ENCODE measurements at regions not wholly inside any gene's neighbourhood (a gene's known extent, or its start where the extent isn't known, plus 50 kb on each side); places are given as distances from the start of the nearest gene placed in this dataset.

DNA sequence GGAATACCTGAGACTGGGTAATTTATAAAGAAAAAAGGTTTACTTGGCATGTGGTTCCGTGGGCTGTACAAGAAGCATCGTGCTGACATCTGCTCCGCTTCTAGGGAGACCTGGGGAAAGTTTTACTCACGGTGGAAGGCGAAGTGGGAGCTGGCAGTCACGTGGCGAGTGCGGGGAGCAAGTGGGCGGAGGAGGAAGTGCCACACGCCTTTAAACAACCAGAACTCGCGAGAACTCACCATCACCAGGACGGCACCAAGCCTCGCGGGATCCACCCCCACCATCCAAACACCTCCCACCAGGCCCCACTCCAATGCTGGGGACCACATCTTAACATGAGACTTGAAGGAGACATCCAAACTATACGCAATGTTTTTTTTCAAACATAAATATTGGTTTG lies 406.2 kb upstream of the IRX4 start:
- TF ChIP-seq, protein P1, sequence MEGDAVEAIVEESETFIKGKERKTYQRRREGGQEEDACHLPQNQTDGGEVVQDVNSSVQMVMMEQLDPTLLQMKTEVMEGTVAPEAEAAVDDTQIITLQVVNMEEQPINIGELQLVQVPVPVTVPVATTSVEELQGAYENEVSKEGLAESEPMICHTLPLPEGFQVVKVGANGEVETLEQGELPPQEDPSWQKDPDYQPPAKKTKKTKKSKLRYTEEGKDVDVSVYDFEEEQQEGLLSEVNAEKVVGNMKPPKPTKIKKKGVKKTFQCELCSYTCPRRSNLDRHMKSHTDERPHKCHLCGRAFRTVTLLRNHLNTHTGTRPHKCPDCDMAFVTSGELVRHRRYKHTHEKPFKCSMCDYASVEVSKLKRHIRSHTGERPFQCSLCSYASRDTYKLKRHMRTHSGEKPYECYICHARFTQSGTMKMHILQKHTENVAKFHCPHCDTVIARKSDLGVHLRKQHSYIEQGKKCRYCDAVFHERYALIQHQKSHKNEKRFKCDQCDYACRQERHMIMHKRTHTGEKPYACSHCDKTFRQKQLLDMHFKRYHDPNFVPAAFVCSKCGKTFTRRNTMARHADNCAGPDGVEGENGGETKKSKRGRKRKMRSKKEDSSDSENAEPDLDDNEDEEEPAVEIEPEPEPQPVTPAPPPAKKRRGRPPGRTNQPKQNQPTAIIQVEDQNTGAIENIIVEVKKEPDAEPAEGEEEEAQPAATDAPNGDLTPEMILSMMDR (IDR thresholded peaks at IDR 0.05) = no peak
- TF ChIP-seq EZH2 (IDR thresholded peaks at IDR 0.05) = no peak

All from neural progenitor cell (in vitro differentiated cells).